GM19324 (cell line): ENCODE measurements at regions not wholly inside any gene's neighbourhood (a gene's known extent, or its start where the extent isn't known, plus 50 kb on each side); places are given as distances from the start of the nearest gene placed in this dataset.

Source experiments
- ATAC-seq: cut with Tn5 transposase; IDR thresholded peaks from one replicate; pipeline ENCODE4 v1.9.1; 2021; ENCODE audit warnings: mild to moderate bottlenecking, moderate library complexity; ENCODE audit not compliant: unreplicated experiment, low FRiP score

GRCh38 chr18:44178476-44178875, 502.2 kb upstream of the SETBP1 start:
- ATAC-seq = no peak

DNA sequence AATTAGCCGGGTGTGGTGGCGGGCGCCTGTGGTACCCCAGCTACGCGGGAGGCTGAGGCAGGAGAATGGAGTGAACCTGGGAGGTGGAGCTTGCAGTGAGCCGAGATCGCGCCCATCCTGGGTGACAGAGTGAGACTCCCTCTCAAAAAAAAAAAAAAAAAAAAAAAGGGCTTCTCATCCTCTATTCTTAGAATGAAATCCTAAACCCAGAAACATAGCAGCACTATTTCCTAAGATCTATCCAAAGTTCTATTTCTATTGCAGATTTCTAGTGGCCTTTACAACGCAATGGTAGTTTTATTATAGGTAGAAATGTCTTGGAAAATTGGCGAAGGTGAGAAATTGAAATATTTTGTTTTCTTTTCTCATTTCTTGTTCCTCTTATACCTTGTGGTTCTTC, 501.0 kb upstream of the SETBP1 start:
- ATAC-seq = no peak

DNA sequence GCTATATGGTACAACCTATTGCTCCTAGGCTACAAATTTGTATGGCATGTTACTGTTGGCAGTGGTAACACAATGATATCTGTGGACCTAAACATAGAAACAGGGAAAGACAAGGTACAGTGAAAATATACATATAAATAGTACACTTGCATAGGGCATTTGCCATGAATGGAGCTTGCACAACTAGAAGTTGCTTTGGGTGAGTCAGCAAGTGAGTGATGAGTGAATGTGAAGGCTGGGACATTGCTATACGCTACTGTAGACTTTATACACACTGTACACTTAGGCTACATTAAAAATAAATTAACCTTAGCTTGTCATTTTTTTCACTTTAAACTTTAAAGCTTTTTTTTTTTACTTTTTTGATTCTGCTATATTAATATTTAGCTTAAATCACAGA, 500.0 kb upstream of the SETBP1 start:
- no peak for ATAC-seq

DNA sequence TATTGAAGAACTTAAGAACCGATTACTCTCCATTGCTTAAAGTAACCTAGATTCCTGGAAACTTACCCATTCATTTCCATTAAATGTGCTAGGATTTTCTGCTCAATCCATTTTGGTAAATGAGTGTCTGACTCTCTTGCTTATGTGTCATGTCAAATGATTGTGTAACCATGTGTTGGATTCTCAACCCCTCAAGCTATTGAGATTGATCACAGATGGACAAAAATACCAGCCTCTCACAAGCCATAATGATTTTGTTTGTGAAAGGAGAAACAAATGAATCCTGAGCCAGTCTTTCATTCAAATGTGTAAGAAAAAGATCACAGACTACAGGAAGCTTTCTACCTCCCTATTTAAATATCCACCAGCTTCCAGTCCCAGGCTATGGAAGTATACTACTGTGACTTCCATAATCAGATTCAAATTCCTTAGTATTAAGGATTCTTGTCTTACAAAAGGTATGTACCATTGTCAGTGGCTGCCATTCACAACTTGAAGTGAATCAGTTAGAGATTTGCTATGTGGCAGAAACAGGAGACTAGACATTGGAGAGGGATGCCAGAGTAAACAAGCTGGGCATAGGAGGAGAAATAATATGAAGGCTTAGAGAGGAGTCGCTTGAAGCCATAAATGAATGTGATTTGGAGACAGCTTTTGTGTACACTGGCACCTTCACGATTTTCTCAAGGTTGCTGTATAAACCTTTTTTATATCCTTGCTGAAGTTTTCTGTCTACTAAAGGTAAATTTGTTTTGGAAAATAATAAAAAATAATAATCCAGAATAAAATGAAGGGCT, 498.5 kb upstream of the SETBP1 start:
- ATAC-seq = no peak

- ATAC-seq = no peak
Measured at GRCh38 chr18:44186001-44186400, 494.7 kb upstream of the SETBP1 start.

GRCh38 chr18:44187090-44187489, 493.6 kb upstream of the SETBP1 start:
- no peak for ATAC-seq

DNA sequence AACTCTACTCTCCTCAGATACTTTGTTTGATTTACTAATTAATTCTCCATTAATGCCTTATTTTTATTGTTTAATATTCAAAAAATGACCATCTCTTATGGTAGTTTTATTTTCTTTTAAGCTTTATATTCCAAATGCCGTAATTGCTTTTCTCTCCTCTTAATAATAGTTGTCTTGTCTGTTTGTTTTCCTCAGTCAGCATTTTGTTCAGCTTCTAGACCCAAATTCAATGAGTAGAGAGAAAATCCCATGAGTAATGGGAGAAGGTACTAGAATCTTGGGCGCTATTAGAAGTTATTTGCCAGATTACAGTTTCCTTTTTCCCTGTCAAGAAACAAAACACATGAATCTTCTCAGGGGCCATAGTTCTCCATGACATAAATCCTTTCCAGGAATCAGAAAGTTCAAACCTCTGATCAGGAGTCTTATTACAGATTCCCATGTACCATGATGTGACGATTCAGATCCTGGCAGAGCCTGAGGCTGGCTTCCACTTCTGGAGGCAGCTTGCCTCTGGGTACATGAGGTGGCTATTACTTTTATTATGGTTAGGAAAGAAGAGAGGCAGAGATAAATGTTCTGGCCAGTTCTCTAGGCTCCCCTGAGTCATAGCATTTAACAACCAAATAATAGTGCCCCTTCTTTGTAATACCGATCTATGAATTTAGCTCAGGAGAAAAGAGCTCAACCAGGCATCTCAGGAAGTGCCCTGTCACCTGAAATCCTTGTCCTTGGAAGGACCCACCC, 485.1 kb upstream of the SETBP1 start:
- ATAC-seq = no peak

GRCh38 chr18:44197832-44198611, 482.7 kb upstream of the SETBP1 start:
- ATAC-seq = no peak

DNA sequence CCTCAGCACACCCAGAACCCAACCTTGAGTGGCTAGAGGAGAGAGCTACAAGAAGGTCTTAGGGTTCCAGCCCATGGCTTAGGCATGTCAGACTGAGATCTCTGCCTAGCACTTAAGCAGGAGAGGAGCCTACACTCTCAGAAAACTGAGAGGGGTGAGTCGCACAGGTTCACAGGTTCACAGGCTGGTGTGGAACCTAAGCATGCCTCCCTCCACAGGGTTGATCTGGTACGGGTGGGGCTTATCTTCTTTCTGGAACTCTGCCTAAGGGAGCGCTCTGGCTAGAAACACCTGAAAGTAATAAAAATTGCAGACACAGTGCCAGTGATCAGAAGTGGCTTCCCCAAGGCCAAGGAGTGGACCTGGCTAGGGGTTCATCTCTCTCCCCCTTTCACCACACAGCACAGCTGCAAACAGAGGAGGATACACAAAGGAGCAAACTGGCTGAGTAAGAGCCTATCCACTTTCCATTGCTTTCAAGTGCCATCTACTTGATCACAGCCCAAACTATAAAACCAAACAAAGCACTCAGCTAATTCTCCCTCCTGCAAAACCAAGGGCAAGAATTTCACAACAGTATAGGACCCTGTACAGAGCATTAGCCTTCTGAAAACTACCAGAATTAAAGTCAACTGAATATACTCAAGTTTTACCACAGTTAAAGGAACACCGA, 481.9 kb upstream of the SETBP1 start:
- no peak for ATAC-seq

DNA sequence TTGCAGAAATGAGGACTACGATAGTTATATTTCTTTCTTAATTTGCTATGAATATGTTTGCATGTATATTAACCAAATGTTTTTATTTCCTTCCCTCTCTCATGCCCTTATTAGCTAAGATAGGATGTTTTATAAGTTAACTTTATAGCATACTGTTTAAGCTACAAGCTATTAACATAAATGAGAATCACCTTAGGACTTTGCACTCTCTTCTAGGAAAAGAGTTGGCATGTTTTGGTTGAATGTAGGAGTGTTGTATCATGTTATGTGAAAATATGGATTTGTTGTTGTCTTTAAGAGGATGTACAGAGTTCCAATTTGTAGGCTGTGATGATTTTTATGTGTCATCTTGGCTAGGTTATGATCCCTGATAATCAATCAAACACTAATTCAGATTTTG, 467.4 kb upstream of the SETBP1 start:
- no peak for ATAC-seq

DNA sequence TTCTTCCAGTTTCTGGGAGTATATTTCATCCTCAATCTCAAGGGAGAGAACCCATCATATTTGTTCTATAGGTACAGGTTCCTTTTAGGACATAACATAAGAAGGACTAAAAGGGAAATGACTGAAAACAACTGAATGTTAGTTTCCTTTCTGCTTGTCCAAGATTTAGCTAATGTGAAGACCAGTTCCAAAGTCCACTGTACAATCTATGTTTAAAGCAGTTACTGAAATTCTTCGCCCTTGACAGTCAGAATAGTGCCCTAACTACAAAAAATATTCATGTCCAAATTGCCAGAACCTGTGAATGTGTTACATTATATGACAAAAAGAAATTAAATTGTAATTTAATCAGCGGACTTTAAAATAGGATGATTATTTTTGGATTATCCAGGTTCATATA, 466.3 kb upstream of the SETBP1 start:
- no peak for ATAC-seq

DNA sequence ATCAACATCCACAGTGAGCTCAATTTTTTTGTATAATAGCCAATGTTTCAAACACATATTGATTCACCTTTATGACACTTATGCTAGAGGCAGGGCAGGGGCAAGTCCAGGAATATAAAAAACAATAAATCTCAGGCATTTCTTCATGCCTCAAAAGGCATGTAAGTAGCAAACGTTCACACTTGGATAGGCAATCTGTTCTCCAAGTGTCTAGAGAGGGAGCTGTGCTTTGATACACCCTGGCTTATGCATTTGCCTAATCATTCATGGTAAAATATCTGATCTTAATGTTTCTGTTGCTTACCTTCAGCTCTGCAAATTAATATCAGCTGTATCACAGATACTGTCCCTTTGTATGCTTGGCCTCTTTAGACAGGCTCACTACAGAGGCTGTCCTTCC, 464.5 kb upstream of the SETBP1 start:
- no peak for ATAC-seq

DNA sequence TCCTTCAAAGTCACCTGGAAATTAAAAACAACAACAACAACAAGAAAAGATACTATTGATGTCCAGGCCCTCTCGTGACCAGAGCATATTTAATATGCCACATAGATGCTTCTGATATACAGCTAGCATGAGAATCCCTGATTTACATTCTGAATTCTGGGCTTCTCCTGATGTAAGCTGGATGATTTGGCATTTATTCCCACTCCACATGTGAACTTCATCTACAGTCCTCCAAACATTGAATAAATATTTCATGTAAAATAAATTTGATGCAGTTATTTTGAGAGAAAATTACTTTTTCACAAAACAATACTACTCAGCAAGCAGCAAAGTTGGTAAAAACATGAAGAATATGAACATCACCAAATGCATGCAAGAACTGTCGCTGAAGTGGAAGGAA, 453.2 kb upstream of the SETBP1 start:
- no peak for ATAC-seq

- no peak for ATAC-seq
Measured at GRCh38 chr18:44229693-44230108, 451.0 kb upstream of the SETBP1 start.

GRCh38 chr18:44231936-44232335, 448.8 kb upstream of the SETBP1 start:
- no peak for ATAC-seq

DNA sequence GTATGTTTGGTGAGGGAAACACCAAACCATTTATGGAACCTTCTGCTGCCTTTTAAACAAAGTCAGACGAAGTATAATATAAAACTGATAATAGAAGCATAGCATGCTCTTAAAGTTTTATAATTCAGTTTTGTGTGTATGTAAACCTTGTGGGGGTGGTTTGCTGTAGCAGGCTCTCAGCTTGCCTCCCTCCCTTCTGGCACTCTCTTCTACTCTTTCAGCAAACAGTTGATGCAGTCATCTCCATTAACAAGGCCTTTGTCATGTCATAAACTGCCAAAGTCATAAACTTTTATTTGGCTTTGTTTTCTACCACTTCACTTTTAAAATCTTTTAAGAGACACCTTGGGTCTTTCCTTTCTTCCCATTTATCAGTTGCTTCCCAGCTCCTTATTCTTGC, 448.2 kb upstream of the SETBP1 start:
- no peak for ATAC-seq

GRCh38 chr18:44238454-44238853, 442.2 kb upstream of the SETBP1 start:
- no peak for ATAC-seq

DNA sequence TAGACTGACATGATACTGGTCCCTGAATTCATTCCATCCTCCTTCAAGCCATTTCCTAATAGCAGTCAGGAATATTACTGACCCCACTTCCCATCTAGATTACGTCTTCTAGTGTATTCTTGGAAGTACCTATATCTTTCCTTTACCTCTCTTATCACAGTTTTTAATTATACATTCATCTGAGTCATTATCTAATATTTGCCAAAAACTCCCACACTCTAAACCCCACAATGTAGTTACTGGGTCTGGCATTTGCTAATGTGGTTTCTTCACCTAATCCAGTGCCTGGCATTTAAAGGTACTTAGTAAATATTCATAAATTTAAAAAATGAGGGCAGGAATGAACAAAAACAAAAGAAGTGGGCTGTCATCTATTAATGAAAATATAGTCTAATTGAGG, 441.8 kb upstream of the SETBP1 start:
- no peak for ATAC-seq

DNA sequence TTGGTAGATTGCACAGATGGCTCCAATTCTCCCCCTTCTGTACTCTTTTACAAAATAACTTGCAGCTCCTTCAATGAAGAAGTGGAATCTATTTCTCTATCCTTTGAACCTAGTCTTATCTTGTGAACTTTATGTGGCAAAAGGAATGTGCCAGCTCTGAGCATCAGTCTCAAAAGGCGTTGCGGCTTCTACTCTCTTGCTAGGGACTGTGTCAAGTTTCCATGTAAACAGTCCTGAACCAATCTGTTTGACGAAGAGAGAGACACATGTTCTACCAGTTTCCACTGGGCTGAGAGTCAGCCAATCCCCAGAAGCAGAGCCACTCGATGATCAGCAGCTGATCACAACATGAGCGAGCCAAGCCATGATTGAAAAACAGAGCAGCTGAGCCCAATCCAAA, 439.7 kb upstream of the SETBP1 start:
- ATAC-seq = no peak

- no peak for ATAC-seq
Measured at GRCh38 chr18:44245019-44245418, 435.7 kb upstream of the SETBP1 start.

DNA sequence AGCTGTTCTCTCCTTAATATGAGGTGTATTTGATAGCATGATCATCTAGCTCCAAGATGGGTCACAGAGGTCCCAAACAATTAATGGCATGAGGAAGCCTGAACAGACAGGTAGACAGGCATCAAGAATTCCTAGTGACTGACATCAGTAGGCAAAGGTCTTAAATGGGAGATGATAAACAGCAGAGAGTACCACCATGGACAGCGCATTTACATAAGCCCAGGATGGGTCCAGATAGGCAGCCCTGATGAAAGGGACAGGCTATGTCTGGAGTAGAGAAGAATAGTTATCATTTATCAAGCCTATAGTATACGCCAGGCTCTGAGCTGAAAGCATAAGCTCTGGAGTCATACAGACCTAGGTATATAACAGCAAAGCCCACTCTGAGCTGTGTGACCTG, 434.7 kb upstream of the SETBP1 start:
- ATAC-seq = no peak
